NB4 (cell line): ENCODE measurements at regions not wholly inside any gene's neighbourhood (a gene's known extent, or its start where the extent isn't known, plus 50 kb on each side); places are given as distances from the start of the nearest gene placed in this dataset.

ENCODE experiments used
- DNase-seq: peaks from one replicate; pipeline ENCODE4 v3.0.0; 2010; ENCODE audit warnings: low read depth
- H3K4me3 ChIP-seq: one replicate; pipeline ENCODE4 v1.5.1; 2011; ENCODE audit warnings: mild to moderate bottlenecking, low read depth, low read length, moderate library complexity
- CTCF ChIP-seq: IDR thresholded peaks from one replicate; pipeline ENCODE4 v1.5.1; 2012; ENCODE audit warnings: low read depth, low read length
- MAX ChIP-seq: IDR thresholded peaks from 2 replicates; pipeline ENCODE4 v1.6.1; 2011; ENCODE audit warnings: low read depth, low read length
- MYC ChIP-seq: IDR thresholded peaks from 2 replicates; pipeline ENCODE4 v1.6.1; 2011; ENCODE audit warnings: low read depth, low read length
- POLR2A ChIP-seq: IDR thresholded peaks from 2 replicates; pipeline ENCODE4 v1.6.1; 2011; ENCODE audit warnings: mild to moderate bottlenecking; ENCODE audit not compliant: insufficient read length; ENCODE audit errors: extremely low read depth

GRCh38 chr1:4425892-4426291 is 228.5 kb upstream of the AJAP1 start:
- TF ChIP-seq POLR2A (no peak), CTCF (no peak), MYC (no peak), MAX (no peak)
- no peak overlapping the region for H3K4me3 ChIP-seq
- DNase-seq: peak; percentile 3

- H3K4me3 ChIP-seq: no peak overlapping the region
- DNase-seq: no peak
- TF ChIP-seq POLR2A: no peak
- TF ChIP-seq CTCF: no peak
- TF ChIP-seq MAX: no peak
- TF ChIP-seq MYC: no peak
Observed at GRCh38 chr1:4428711-4429110, 225.7 kb upstream of the AJAP1 start.

GRCh38 chr1:4430406-4431365 is 223.7 kb upstream of the AJAP1 start:
- TF ChIP-seq MYC (no peak), POLR2A (no peak), CTCF (no peak), MAX (no peak)
- no peak overlapping the region for H3K4me3 ChIP-seq
- DNase-seq: no peak

GRCh38 chr1:4431491-4431890 is 222.9 kb upstream of the AJAP1 start:
- no peak for TF ChIP-seq POLR2A
- TF ChIP-seq MYC: no peak
- TF ChIP-seq MAX: no peak
- no peak for TF ChIP-seq CTCF
- no peak for DNase-seq
- no peak overlapping the region for H3K4me3 ChIP-seq

GRCh38 chr1:4433075-4433474 is 221.3 kb upstream of the AJAP1 start:
- H3K4me3 ChIP-seq: no peak overlapping the region
- DNase-seq: no peak
- TF ChIP-seq POLR2A (no peak), MYC (no peak)

- DNase-seq: no peak
- TF ChIP-seq MAX (no peak), POLR2A (no peak), CTCF (no peak), MYC (no peak)
Observed at GRCh38 chr1:4444086-4444485, 210.3 kb upstream of the AJAP1 start.

More at GRCh38 chr1:4444086-4444485, 210.3 kb upstream of the AJAP1 start:
- H3K4me3 ChIP-seq: no peak overlapping the region
